Neural cell (in vitro differentiated cells): ENCODE measurements at regions not wholly inside any gene's neighbourhood (a gene's known extent, or its start where the extent isn't known, plus 50 kb on each side); places are given as distances from the start of the nearest gene placed in this dataset.
"Not testable (repeated sequence)": the region's sequence is repeated elsewhere in the genome, so short reads cannot be mapped to it uniquely, and the experiment has no call there.

Experiments used
- H2AFZ ChIP-seq: fragments of 200-600, 300-800 bp; sonication (generic), shearing (Covaris generic); 2 replicates; pipeline ENCODE4 v1.6.0; 2014; ENCODE audit warnings: low read depth, mild to moderate bottlenecking, antibody characterized with exemption, low read length, moderate library complexity
- H3F3A ChIP-seq: fragments of 200-600 bp; shearing (Covaris generic); 2 replicates; pipeline ENCODE4 v1.6.1; 2016; ENCODE audit warnings: mild to moderate bottlenecking, moderate library complexity, mixed read lengths, antibody characterized with exemption, low read length; ENCODE audit not compliant: insufficient read depth, poor library complexity, severe bottlenecking
- H3K27ac ChIP-seq: fragments of 200-600, 300-800 bp; sonication (generic), shearing (Covaris generic); 2 replicates; pipeline ENCODE4 v1.5.1; 2014; ENCODE audit warnings: mild to moderate bottlenecking, low read length, moderate library complexity
- H3K27me3 ChIP-seq: fragments of 300-800, 200-600 bp; sonication (generic), shearing (Covaris generic); 2 replicates; pipeline ENCODE4 v1.6.0; 2014; ENCODE audit warnings: mild to moderate bottlenecking, low read depth, low read length, moderate library complexity; ENCODE audit not compliant: insufficient read depth
- H3K36me3 ChIP-seq: fragments of 300-800, 200-600 bp; sonication (generic), shearing (Covaris generic); 2 replicates; pipeline ENCODE4 v1.5.1; 2014; ENCODE audit warnings: mild to moderate bottlenecking, antibody characterized with exemption, low read length, moderate library complexity; ENCODE audit not compliant: insufficient read depth
- H3K4me2 ChIP-seq: fragments of 300-800, 200-600 bp; sonication (generic), shearing (Covaris generic); 2 replicates; pipeline ENCODE4 v1.6.0; 2014; ENCODE audit warnings: mild to moderate bottlenecking, low read length
- H3K4me3 ChIP-seq: fragments of 300-800, 200-600 bp; sonication (generic), shearing (Covaris generic); 2 replicates; pipeline ENCODE4 v1.5.1; 2014; ENCODE audit warnings: mild to moderate bottlenecking, low read length, moderate library complexity
- H3K79me2 ChIP-seq: fragments of 200-600 bp; shearing (Covaris generic); replicated peaks from 2 replicates; pipeline ENCODE4 v1.6.0; 2014; ENCODE audit warnings: mild to moderate bottlenecking, low read length, moderate library complexity; ENCODE audit not compliant: insufficient read depth
- H3K9ac ChIP-seq: fragments of 300-800, 200-600 bp; sonication (generic), shearing (Covaris generic); 2 replicates; pipeline ENCODE4 v1.6.1; 2016; ENCODE audit warnings: mild to moderate bottlenecking, low read length, mixed read lengths
- H3K9me2 ChIP-seq: fragments of 200-600 bp; shearing (Covaris generic); 2 replicates; pipeline ENCODE4 v1.6.1; 2016; ENCODE audit warnings: mild to moderate bottlenecking, low read length, mixed read lengths; ENCODE audit not compliant: insufficient read depth
- H3K9me3 ChIP-seq: fragments of 200-600, 300-800 bp; sonication (generic), shearing (Covaris generic); 2 replicates; pipeline ENCODE4 v1.6.1; 2016; ENCODE audit warnings: mild to moderate bottlenecking, mixed run types, low read length, moderate library complexity, mixed read lengths
- H4K20me1 ChIP-seq: fragments of 200-600 bp; shearing (Covaris generic); 2 replicates; pipeline ENCODE4 v1.6.1; 2016; ENCODE audit warnings: mild to moderate bottlenecking, mixed run types; ENCODE audit not compliant: insufficient read depth
- CTCF ChIP-seq: fragments of 450-650 bp; IDR thresholded peaks from 2 replicates; pipeline ENCODE4 v1.5.1; 2014; ENCODE audit warnings: antibody characterized with exemption, mild to moderate bottlenecking, moderate library complexity; ENCODE audit not compliant: poor library complexity, severe bottlenecking
- EP300 ChIP-seq: fragments of 450-650 bp; conservative IDR thresholded peaks from 2 replicates; pipeline ENCODE4 v1.6.1; 2014; ENCODE audit warnings: antibody characterized with exemption, mild to moderate bottlenecking, moderate library complexity; ENCODE audit not compliant: poor library complexity, severe bottlenecking
- EZH2 ChIP-seq: fragments of 200-600, 300-800 bp; shearing (Covaris generic), sonication (generic); IDR thresholded peaks from 2 replicates; pipeline ENCODE4 v1.6.1; 2014; ENCODE audit warnings: antibody characterized with exemption, low read length, borderline replicate concordance, mild to moderate bottlenecking; ENCODE audit not compliant: insufficient read depth, poor library complexity, severe bottlenecking
- MXI1 ChIP-seq: fragments of 450-650 bp; conservative IDR thresholded peaks from 2 replicates; pipeline ENCODE4 v1.6.1; 2014; ENCODE audit warnings: antibody characterized with exemption, mild to moderate bottlenecking; ENCODE audit not compliant: poor library complexity, severe bottlenecking
- POLR2AphosphoS5 ChIP-seq: IDR thresholded peaks from 2 replicates; pipeline ENCODE4 v1.6.1; 2012
- RAD21 ChIP-seq: fragments of 450-650 bp; conservative IDR thresholded peaks from 2 replicates; pipeline ENCODE4 v1.6.1; 2014; ENCODE audit warnings: antibody characterized with exemption, mild to moderate bottlenecking, moderate library complexity
- SMC3 ChIP-seq: fragments of 450-650 bp; conservative IDR thresholded peaks from 2 replicates; pipeline ENCODE4 v1.6.1; 2014; ENCODE audit warnings: antibody characterized with exemption, mild to moderate bottlenecking, moderate library complexity; ENCODE audit not compliant: poor library complexity
- TAF1 ChIP-seq: IDR thresholded peaks from 2 replicates; pipeline ENCODE4 v1.6.1; 2012; ENCODE audit warnings: low read depth
- TF ChIP-seq, protein P1 (sequence below): IDR thresholded peaks from 2 replicates; pipeline ENCODE4 v1.6.1; 2012; ENCODE audit warnings: borderline replicate concordance

- Histone ChIP-seq H3F3A (no peaks in the 10 kb centered on the region), H3K27me3 (peaks cover 12% of the 10 kb centered on the region), H3K4me3 (no peak overlapping the region), H4K20me1 (no peaks in the 10 kb centered on the region), H3K9me2 (no peaks in the 10 kb centered on the region), H3K36me3 (no peaks in the 10 kb centered on the region), H3K9me3 (peaks cover 7% of the 10 kb centered on the region), H3K9ac (no peak overlapping the region), H2AFZ (no peak overlapping the region), H3K79me2 (no peaks in the 10 kb centered on the region), H3K4me2 (no peak overlapping the region), H3K27ac (no peak overlapping the region)
- TF ChIP-seq SMC3 (no peak), RAD21 (no peak), EZH2 (no peak), POLR2AphosphoS5 (no peak), MXI1 (no peak), EP300 (no peak), CTCF (no peak), TAF1 (no peak)
- TF ChIP-seq, protein P1, sequence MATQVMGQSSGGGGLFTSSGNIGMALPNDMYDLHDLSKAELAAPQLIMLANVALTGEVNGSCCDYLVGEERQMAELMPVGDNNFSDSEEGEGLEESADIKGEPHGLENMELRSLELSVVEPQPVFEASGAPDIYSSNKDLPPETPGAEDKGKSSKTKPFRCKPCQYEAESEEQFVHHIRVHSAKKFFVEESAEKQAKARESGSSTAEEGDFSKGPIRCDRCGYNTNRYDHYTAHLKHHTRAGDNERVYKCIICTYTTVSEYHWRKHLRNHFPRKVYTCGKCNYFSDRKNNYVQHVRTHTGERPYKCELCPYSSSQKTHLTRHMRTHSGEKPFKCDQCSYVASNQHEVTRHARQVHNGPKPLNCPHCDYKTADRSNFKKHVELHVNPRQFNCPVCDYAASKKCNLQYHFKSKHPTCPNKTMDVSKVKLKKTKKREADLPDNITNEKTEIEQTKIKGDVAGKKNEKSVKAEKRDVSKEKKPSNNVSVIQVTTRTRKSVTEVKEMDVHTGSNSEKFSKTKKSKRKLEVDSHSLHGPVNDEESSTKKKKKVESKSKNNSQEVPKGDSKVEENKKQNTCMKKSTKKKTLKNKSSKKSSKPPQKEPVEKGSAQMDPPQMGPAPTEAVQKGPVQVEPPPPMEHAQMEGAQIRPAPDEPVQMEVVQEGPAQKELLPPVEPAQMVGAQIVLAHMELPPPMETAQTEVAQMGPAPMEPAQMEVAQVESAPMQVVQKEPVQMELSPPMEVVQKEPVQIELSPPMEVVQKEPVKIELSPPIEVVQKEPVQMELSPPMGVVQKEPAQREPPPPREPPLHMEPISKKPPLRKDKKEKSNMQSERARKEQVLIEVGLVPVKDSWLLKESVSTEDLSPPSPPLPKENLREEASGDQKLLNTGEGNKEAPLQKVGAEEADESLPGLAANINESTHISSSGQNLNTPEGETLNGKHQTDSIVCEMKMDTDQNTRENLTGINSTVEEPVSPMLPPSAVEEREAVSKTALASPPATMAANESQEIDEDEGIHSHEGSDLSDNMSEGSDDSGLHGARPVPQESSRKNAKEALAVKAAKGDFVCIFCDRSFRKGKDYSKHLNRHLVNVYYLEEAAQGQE = no peak
Observed at GRCh38 chr4:1582227-1582626, 101.9 kb downstream of the FAM53A start.

- H3K9me3 ChIP-seq, H3K9me2 ChIP-seq, H3K36me3 ChIP-seq, H3K4me3 ChIP-seq, H2AFZ ChIP-seq, H3K4me2 ChIP-seq, H3K27ac ChIP-seq, H4K20me1 ChIP-seq, H3K79me2 ChIP-seq, H3F3A ChIP-seq, H3K9ac ChIP-seq: not testable (repeated sequence)
- H3K27me3 ChIP-seq = peaks cover 12% of the 10 kb centered on the region
Observed at GRCh38 chr4:1581164-1581894, 102.8 kb downstream of the FAM53A start.

DNA sequence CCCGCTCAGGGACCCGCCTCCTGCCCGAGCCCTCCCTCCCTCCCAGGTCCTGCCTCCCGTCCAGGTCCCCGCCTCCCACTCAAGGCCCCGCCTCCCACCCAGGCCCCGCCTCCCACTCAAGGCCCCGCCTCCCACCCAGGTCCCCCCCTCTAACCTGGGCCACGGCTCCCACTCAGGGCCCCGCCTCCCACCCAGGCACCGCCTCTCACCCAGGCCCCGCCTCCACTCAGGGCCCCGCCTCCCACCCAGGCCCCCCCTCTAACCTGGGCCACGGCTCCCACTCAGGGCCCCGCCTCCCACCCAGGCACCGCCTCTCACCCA, 103.5 kb downstream of the FAM53A start:
- H3K27ac ChIP-seq, H3K79me2 ChIP-seq, H3K4me2 ChIP-seq, H2AFZ ChIP-seq, H3K36me3 ChIP-seq, H3K9ac ChIP-seq, H3K9me2 ChIP-seq, H3F3A ChIP-seq, H4K20me1 ChIP-seq, H3K4me3 ChIP-seq, H3K9me3 ChIP-seq: not testable (repeated sequence)
- H3K27me3 ChIP-seq = peaks cover 12% of the 10 kb centered on the region
